A549 (cell line): ENCODE measurements at regions not wholly inside any gene's neighbourhood (a gene's known extent, or its start where the extent isn't known, plus 50 kb on each side); places are given as distances from the start of the nearest gene placed in this dataset.

Experiments used
- ATAC-seq, 2 experiments: fragments of 200-7000 bp in 1 of 2; fragments of >200 bp in 1 of 2; cut with Nextera tagmentation in 1 of 2; cut with Tn5 transposase in 1 of 2; 3 replicates each; pipeline versions ENCODE4 v1.8.0 to v1.9.1; 2018 to 2020; ENCODE audit warnings: mild to moderate bottlenecking in 1 of 2, moderate library complexity in 1 of 2
- CTCF ChIA-PET: fragments of 300-600 bp; sonication (Branson Sonifier 250); formaldehyde crosslinking; extraction: SDS; loops from one replicate; lab custom pipeline; 2021; ENCODE audit warnings: antibody characterized with exemption, inconsistent platforms; lab: Yijun Ruan, JAX
- POLR2A ChIA-PET: fragments of 350-600 bp; formaldehyde crosslinking; extraction: SDS; loops from one replicate; lab custom pipeline; 2021; ENCODE audit warnings: antibody characterized with exemption, inconsistent platforms; lab: Yijun Ruan, JAX
- DNase-seq, 2 experiments: peaks; one replicate each; pipeline versions ENCODE4 v3.0.0 to v3.0.0-alpha.2; 2011 to 2016; ENCODE audit warnings: low read depth in 1 of 2, low spot score in 1 of 2
- FAIRE-seq: peaks from 2 replicates; lab custom pipeline; 2011; peaks lifted over from hg19 to GRCh38; lab: Jason Lieb, UNC
- H3K27ac ChIP-seq, 2 experiments: fragments of >200 bp; sonication (Bioruptor Twin); formaldehyde crosslinking; 3 replicates each; pipeline ENCODE4 v1.5.1; 2016 to 2017
- H3K4me1 ChIP-seq: fragments of >200 bp; sonication (Bioruptor Twin); formaldehyde crosslinking; 3 replicates; pipeline ENCODE4 v1.6.1; 2016
- H3K4me2 ChIP-seq: fragments of >200 bp; sonication (Bioruptor Twin); formaldehyde crosslinking; 3 replicates; pipeline ENCODE4 v1.6.1; 2016
- H3K4me3 ChIP-seq: fragments of >200 bp; sonication (Bioruptor Twin); formaldehyde crosslinking; 3 replicates; pipeline ENCODE4 v1.5.1; 2016
- H3K9me3 ChIP-seq: fragments of >200 bp; sonication (Bioruptor Twin); formaldehyde crosslinking; 3 replicates; pipeline ENCODE4 v1.6.1; 2016
- CBX8 ChIP-seq: fragments of 200-600 bp; sonication (generic); IDR thresholded peaks from 2 replicates; pipeline ENCODE4 v1.6.1; 2016
- EHMT2 ChIP-seq: fragments of 200-600 bp; sonication (generic); IDR thresholded peaks from 2 replicates; pipeline ENCODE4 v1.6.1; 2016; ENCODE audit warnings: antibody characterized with exemption, low read depth, mild to moderate bottlenecking, moderate library complexity
- EP300 ChIP-seq, 2 experiments: fragments of >200 bp; sonication (Bioruptor Twin); formaldehyde crosslinking; IDR thresholded peaks; 2 replicates in 1 of 2; 3 replicates in 1 of 2; pipeline ENCODE4 v1.6.1; 2016 to 2017
- FOSB ChIP-seq: fragments of 250-450 bp; sonication (Bioruptor Pico); IDR thresholded peaks from 2 replicates; pipeline ENCODE4 v1.5.0; 2020; ENCODE audit warnings: mild to moderate bottlenecking, moderate library complexity
- FOXS1 ChIP-seq: fragments of 250-450 bp; sonication (Bioruptor Pico); IDR thresholded peaks from 2 replicates; pipeline ENCODE4 v1.5.0; 2020; ENCODE audit warnings: mild to moderate bottlenecking, moderate library complexity
- HEYL ChIP-seq: fragments of 250-450 bp; sonication (Bioruptor Pico); IDR thresholded peaks from 2 replicates; pipeline ENCODE4 v1.8.0; 2021; ENCODE audit warnings: mild to moderate bottlenecking, moderate library complexity
- HOXB13 ChIP-seq: fragments of 250-450 bp; sonication (Bioruptor Pico); IDR thresholded peaks from 2 replicates; pipeline ENCODE4 v1.5.0; 2020; ENCODE audit warnings: low read depth, mild to moderate bottlenecking, moderate library complexity
- MYC ChIP-seq: IDR thresholded peaks from 2 replicates; pipeline ENCODE4 v1.6.1; 2012; ENCODE audit warnings: mild to moderate bottlenecking, inconsistent platforms, low read length, improper control_type of control experiment, borderline replicate concordance
- NFE2L2 ChIP-seq: fragments of 150-350 bp; conservative IDR thresholded peaks from 2 replicates; pipeline ENCODE4 v1.6.1; 2014; ENCODE audit warnings: low read length
- NPAS2 ChIP-seq: fragments of 250-450 bp; sonication (Bioruptor Pico); IDR thresholded peaks from 2 replicates; pipeline ENCODE4 v1.8.0; 2022; ENCODE audit warnings: mild to moderate bottlenecking, moderate library complexity, borderline replicate concordance
- NR3C1 ChIP-seq: fragments of >200 bp; sonication (Bioruptor Twin); formaldehyde crosslinking; IDR thresholded peaks from 3 replicates; pipeline ENCODE4 v1.6.1; 2017
- POLR2AphosphoS2 ChIP-seq: conservative IDR thresholded peaks from 2 replicates; pipeline ENCODE4 v1.6.1; 2012; ENCODE audit warnings: low read length, improper control_type of control experiment, inconsistent platforms
- RCOR1 ChIP-seq: fragments of 150-350 bp; IDR thresholded peaks from 2 replicates; pipeline ENCODE4 v1.6.1; 2014; ENCODE audit warnings: antibody characterized with exemption, low read length, low read depth
- RFX5 ChIP-seq: fragments of 450-650 bp; IDR thresholded peaks from 2 replicates; pipeline ENCODE4 v1.7.1; 2014; ENCODE audit warnings: antibody characterized with exemption, mild to moderate bottlenecking, moderate library complexity
- RNF2 ChIP-seq: fragments of 200-600 bp; sonication (generic); IDR thresholded peaks from 2 replicates; pipeline ENCODE4 v1.6.1; 2016; ENCODE audit warnings: low read depth, mild to moderate bottlenecking, antibody characterized with exemption, moderate library complexity, borderline replicate concordance
- SMC3 ChIP-seq: fragments of >200 bp; sonication (Bioruptor Twin); formaldehyde crosslinking; IDR thresholded peaks from 3 replicates; pipeline ENCODE4 v1.6.1; 2018; ENCODE audit warnings: inconsistent platforms
- SREBF2 ChIP-seq: fragments of 450-650 bp; IDR thresholded peaks from 2 replicates; pipeline ENCODE4 v1.6.1; 2014; ENCODE audit warnings: mild to moderate bottlenecking, moderate library complexity
- TFCP2L1 ChIP-seq: fragments of 250-450 bp; sonication (Bioruptor Pico); IDR thresholded peaks from 2 replicates; pipeline ENCODE4 v1.5.0; 2021; ENCODE audit warnings: mild to moderate bottlenecking
- TP53 ChIP-seq: fragments of 250-450 bp; sonication (Bioruptor Pico); IDR thresholded peaks from 2 replicates; pipeline ENCODE4 v1.5.0; 2021; ENCODE audit warnings: mild to moderate bottlenecking, moderate library complexity
- ZC3H11A ChIP-seq: fragments of 450-650 bp; IDR thresholded peaks from 2 replicates; pipeline ENCODE4 v1.6.1; 2014; ENCODE audit warnings: antibody characterized with exemption, mild to moderate bottlenecking
- WGBS: methylation state at CpG from one replicate; pipeline ENCODE4 v1.1.6; 2017; ENCODE audit errors: missing lambda C conversion rate; 5-methylcytosine and 5-hydroxymethylcytosine counted together
- TF ChIP-seq, protein P1 (sequence below): fragments of >200 bp; sonication (Bioruptor Twin); formaldehyde crosslinking; IDR thresholded peaks from 3 replicates; pipeline ENCODE4 v1.5.1; 2016

- no peak for DNase-seq
- ATAC-seq, result no peak
- FAIRE-seq, result no peak
- 55% methylated on average over 32 of the region's 38 CpGs for WGBS
- Histone ChIP-seq H3K4me1 (no peaks in the 10 kb centered on the region), H3K9me3 (no peaks in the 10 kb centered on the region), H3K4me3 (no peak overlapping the region), H3K27ac (no peak overlapping the region), H3K4me2 (no peak overlapping the region)
- ChIA-PET CTCF (interaction anchor here (1.1 kb wide), 1 partner anchor 9 kb away, joined by 3 read pairs; no protein-coding TSS in a partner anchor), POLR2A (no interaction called here)
- TF ChIP-seq NFE2L2, result no peak
- no peak for TF ChIP-seq MYC
- no peak for TF ChIP-seq NR3C1
- no peak for TF ChIP-seq TFCP2L1 (CRISPR knock-in tag)
- no peak for TF ChIP-seq FOSB (CRISPR knock-in tag)
- TF ChIP-seq RFX5, result no peak
- no peak for TF ChIP-seq EP300 (IDR thresholded peaks at IDR 0.05)
- no peak for TF ChIP-seq SREBF2
- TF ChIP-seq TP53 (CRISPR knock-in tag), result no peak
- no peak for TF ChIP-seq ZC3H11A
Observed at GRCh38 chr22:49203091-49203858, 624.4 kb downstream of the BRD1 start.

DNA sequence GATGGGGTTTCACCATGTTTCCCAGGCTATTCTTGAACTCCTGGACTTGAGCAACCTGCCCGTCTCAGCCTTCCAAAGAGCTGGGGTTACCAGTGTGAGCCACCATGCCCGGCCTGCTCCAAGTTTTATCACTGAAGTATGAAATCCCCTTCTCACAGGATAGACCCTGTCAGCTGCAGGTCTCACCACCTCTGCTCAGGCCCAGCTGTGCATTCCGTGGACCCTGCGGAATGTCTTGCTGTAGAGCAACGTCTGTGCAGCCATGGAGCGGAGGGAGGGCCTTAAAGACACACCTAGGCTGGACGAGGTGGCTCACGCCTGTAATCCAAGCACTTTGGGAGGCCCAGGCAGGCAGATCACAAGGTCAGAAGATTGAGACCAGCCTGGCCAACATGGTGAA lies 625.4 kb downstream of the BRD1 start:
- no peak overlapping the region for H3K4me2 ChIP-seq
- POLR2A ChIA-PET, result no interaction called here
- WGBS, result 12% methylated on average over 6 of the region's 8 CpGs
- H3K27ac ChIP-seq, result no peak overlapping the region
- CTCF ChIA-PET, result interaction anchor here (0.6 kb wide), 1 partner anchor 78 kb away, joined by 3 read pairs; no protein-coding TSS in a partner anchor
- no peak for TF ChIP-seq NR3C1
- TF ChIP-seq EHMT2, result no peak
- TF ChIP-seq POLR2AphosphoS2, result no peak
- no peak for TF ChIP-seq RCOR1
- no peak for TF ChIP-seq HEYL (CRISPR knock-in tag)
- TF ChIP-seq FOXS1 (CRISPR knock-in tag), result no peak
- TF ChIP-seq RNF2, result no peak
- TF ChIP-seq ZC3H11A, result no peak
- no peak for TF ChIP-seq SMC3
- no peak for TF ChIP-seq NPAS2 (CRISPR knock-in tag)
- no peak for TF ChIP-seq CBX8
- TF ChIP-seq, protein P1, sequence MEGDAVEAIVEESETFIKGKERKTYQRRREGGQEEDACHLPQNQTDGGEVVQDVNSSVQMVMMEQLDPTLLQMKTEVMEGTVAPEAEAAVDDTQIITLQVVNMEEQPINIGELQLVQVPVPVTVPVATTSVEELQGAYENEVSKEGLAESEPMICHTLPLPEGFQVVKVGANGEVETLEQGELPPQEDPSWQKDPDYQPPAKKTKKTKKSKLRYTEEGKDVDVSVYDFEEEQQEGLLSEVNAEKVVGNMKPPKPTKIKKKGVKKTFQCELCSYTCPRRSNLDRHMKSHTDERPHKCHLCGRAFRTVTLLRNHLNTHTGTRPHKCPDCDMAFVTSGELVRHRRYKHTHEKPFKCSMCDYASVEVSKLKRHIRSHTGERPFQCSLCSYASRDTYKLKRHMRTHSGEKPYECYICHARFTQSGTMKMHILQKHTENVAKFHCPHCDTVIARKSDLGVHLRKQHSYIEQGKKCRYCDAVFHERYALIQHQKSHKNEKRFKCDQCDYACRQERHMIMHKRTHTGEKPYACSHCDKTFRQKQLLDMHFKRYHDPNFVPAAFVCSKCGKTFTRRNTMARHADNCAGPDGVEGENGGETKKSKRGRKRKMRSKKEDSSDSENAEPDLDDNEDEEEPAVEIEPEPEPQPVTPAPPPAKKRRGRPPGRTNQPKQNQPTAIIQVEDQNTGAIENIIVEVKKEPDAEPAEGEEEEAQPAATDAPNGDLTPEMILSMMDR, result no peak
- no peak for TF ChIP-seq MYC
- no peak for TF ChIP-seq HOXB13 (CRISPR knock-in tag)
- no peak for TF ChIP-seq NFE2L2
- no peaks in the 10 kb centered on the region for H3K4me1 ChIP-seq
- DNase-seq (no peak), FAIRE-seq (no peak), ATAC-seq (no peak)
- H3K4me3 ChIP-seq, result no peak overlapping the region
- H3K9me3 ChIP-seq, result no peaks in the 10 kb centered on the region
